ENCODE measurements at regions not wholly inside any gene's neighbourhood (a gene's known extent, or its start where the extent isn't known, plus 50 kb on each side); places are given as distances from the start of the nearest gene placed in this dataset.
A peak's percentile ranks its signal among the peaks of the same experiment; 100 is the strongest.
"Not testable (repeated sequence)": the region's sequence is repeated elsewhere in the genome, so short reads cannot be mapped to it uniquely, and the experiment has no call there.

DNA sequence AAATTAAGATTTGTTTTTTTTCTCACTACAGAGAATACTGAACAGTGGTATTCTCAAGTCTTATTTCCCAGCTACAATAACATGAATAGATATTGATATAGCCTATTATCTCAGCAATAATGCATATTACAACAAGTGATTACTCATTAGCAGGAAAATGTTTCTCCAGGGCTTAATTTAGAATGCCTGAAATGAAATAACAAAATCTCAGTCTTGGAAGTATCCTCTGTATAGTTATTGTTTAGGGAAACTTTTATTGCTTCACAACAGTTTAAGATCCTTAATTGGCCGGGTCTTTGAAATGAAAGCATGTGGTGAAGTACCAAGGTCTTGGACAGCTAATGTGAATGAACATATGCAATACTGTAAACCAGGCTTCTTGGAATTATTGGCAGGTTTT lies 79.1 kb upstream of the ZEB1 start:
- WGBS, 2 donors, result 91 to 93% methylated on average over 1 of the region's 1 CpG
- Histone ChIP-seq H3K9me3 (no peaks in the 10 kb centered on the region), H3K4me1 (peaks cover 0 to 4% (median 4%) of the 10 kb centered on the region in 4 donors), H3K4me3 (no peak overlapping the region), H3K27me3 (no peaks in the 10 kb centered on the region), H3K36me3 (no peaks in the 10 kb centered on the region), H3K27ac (no peak overlapping the region)
- ATAC-seq (ENCODE audit: low FRiP score in 2 of 2) (no peak), DNase-seq (no peak)
- TF ChIP-seq, protein P1, sequence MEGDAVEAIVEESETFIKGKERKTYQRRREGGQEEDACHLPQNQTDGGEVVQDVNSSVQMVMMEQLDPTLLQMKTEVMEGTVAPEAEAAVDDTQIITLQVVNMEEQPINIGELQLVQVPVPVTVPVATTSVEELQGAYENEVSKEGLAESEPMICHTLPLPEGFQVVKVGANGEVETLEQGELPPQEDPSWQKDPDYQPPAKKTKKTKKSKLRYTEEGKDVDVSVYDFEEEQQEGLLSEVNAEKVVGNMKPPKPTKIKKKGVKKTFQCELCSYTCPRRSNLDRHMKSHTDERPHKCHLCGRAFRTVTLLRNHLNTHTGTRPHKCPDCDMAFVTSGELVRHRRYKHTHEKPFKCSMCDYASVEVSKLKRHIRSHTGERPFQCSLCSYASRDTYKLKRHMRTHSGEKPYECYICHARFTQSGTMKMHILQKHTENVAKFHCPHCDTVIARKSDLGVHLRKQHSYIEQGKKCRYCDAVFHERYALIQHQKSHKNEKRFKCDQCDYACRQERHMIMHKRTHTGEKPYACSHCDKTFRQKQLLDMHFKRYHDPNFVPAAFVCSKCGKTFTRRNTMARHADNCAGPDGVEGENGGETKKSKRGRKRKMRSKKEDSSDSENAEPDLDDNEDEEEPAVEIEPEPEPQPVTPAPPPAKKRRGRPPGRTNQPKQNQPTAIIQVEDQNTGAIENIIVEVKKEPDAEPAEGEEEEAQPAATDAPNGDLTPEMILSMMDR (IDR thresholded peaks at IDR 0.05), result no peak
- no peak for TF ChIP-seq POLR2AphosphoS5 (IDR thresholded peaks at IDR 0.05)
- no peak for TF ChIP-seq EP300 (IDR thresholded peaks at IDR 0.05)
- no peak for TF ChIP-seq POLR2A (IDR thresholded peaks at IDR 0.05)

DNA sequence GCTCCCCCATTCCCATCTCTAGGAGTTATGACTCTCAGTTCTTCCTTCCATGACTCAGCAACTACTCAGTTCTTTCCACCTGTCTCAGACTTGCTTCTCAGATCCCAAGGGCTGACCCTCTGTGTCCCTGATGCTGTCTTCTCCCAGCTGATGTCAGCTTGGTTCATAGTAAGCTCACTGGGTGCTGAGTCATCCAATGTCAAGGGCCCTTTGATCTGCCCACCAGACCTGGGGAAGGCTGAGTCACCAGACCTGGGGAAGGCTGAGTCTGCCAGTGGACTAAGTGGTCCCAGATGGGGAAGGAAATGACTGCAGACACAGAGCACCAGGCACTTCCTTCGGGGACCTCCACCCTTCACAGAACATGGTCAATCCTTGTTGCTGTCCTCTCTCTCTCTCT lies 76.1 kb upstream of the ZEB1 start:
- DNase-seq (no peak), ATAC-seq (ENCODE audit: low FRiP score in 2 of 2) (peak; percentile 66 to 79)
- Histone ChIP-seq H3K36me3 (no peaks in the 10 kb centered on the region), H3K4me1 (peaks cover 0 to 4% (median 4%) of the 10 kb centered on the region in 4 donors), H3K4me3 (no peak overlapping the region), H3K27me3 (no peaks in the 10 kb centered on the region), H3K9me3 (no peaks in the 10 kb centered on the region), H3K27ac (no peak overlapping the region)
- no peak for TF ChIP-seq EP300 (IDR thresholded peaks at IDR 0.05)
- TF ChIP-seq POLR2AphosphoS5 (IDR thresholded peaks at IDR 0.05), result no peak
- TF ChIP-seq POLR2A (IDR thresholded peaks at IDR 0.05), result no peak
- TF ChIP-seq, protein P1 (IDR thresholded peaks at IDR 0.05), result no peak
- WGBS, 2 donors, result 33 to 67% methylated on average over 1 of the region's 1 CpG

DNA sequence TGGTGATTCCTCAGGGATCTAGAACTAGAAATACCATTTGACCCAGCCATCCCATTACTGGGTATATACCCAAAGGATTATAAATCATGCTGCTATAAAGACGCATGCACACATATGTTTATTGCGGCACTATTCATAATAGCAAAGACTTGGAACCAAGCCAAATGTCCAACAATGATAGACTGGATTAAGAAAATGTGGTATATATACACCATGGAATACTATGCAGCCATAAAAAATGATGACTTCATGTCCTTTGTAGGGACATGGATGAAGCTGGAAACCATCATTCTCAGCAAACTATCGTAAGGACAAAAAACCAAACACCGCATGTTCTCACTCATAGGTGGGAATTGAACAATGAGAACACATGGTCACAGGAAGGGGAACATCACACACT lies 67.9 kb upstream of the ZEB1 start:
- H3K36me3 ChIP-seq; H3K27me3 ChIP-seq; H3K27ac ChIP-seq; H3K9me3 ChIP-seq; H3K4me3 ChIP-seq; H3K4me1 ChIP-seq; ATAC-seq (ENCODE audit: low FRiP score in 2 of 2); DNase-seq: not testable (repeated sequence)
- WGBS, 2 donors, result 93 to 100% methylated on average over 4 of the region's 4 CpGs

DNA sequence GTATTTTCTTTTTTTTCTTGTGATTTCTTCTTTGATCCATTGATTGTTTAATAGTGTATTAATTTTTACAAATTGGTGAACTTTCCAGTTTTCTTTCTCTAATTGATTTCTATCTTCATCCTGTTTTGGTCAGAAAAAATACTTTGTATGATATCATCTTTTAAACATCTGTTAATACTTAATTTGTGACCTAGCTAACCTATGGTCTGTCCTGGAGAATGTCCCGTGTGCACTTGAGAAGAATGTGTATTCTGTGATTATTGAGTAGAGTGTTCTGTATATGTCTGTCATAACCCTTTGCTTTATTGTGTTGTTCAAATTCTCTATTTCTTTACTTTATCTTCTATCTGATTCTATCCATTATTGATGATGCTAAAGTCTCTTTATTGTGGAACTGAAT lies 65.8 kb upstream of the ZEB1 start:
- ATAC-seq (ENCODE audit: low FRiP score in 2 of 2) (no peak), DNase-seq (no peak)
- Histone ChIP-seq H3K4me1 (no peaks in the 10 kb centered on the region), H3K4me3 (no peak overlapping the region), H3K36me3 (no peaks in the 10 kb centered on the region), H3K9me3 (no peaks in the 10 kb centered on the region), H3K27me3 (no peaks in the 10 kb centered on the region), H3K27ac (no peak overlapping the region)
- TF ChIP-seq EP300 (IDR thresholded peaks at IDR 0.05) (no peak), POLR2A (IDR thresholded peaks at IDR 0.05) (no peak), POLR2AphosphoS5 (IDR thresholded peaks at IDR 0.05) (no peak)
- TF ChIP-seq, protein P1 (IDR thresholded peaks at IDR 0.05), result no peak
- 60 to 70% methylated on average over 1 of the region's 1 CpG for WGBS, 2 donors

DNA sequence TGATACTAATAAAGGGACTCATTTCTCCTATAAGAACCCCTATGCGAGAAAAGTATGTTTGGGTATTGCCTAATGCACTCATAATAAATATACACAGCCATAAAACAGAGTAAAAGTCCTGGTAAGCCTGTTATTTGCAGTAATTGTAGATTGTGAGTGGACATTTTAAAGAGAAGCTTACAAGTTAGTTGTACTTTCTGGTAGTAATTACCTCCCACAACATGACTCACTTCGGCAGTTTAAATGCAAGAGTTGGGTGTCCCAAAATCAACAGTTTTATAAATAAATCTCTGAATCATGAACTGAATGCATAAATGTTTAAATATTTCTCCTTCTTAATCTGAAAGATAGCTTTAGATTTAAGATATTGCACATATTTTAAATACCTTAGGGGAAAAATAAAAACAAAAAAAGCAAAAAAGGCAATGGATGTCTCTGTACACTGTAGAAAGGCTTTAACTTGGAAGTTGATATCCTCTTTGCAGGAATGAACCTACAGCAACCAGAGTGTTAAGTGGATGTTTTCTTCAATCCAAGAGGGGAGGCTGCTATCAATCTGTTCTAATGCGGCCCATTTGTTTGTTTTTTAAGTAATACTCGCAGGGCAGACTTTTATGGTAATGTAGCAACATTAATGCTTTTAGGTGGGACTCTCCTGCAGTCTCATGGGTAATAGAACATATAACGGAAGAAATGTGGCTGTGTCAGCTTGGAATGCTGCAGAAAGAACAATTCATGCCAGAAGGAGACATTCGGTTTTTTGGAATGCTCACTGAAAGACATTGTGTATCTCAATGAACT lies 57.3 kb upstream of the ZEB1 start:
- DNase-seq (no peak), ATAC-seq (ENCODE audit: low FRiP score in 2 of 2) (peak in 1 of 2 donors; percentile 58)
- H3K27ac ChIP-seq, result no peak overlapping the region
- H3K36me3 ChIP-seq, result no peaks in the 10 kb centered on the region
- H3K4me1 ChIP-seq, result no peaks in the 10 kb centered on the region
- 71 to 72% methylated on average over 6 of the region's 6 CpGs for WGBS, 2 donors
- no peaks in the 10 kb centered on the region for H3K27me3 ChIP-seq
- H3K4me3 ChIP-seq, result no peak overlapping the region
- TF ChIP-seq EP300 (IDR thresholded peaks at IDR 0.05) (no peak), POLR2A (IDR thresholded peaks at IDR 0.05) (no peak), POLR2AphosphoS5 (IDR thresholded peaks at IDR 0.05) (no peak)
- TF ChIP-seq, protein P1 (IDR thresholded peaks at IDR 0.05), result no peak
- no peaks in the 10 kb centered on the region for H3K9me3 ChIP-seq
